ENCODE measurements at regions not wholly inside any gene's neighbourhood (a gene's known extent, or its start where the extent isn't known, plus 50 kb on each side); places are given as distances from the start of the nearest gene placed in this dataset.

DNA sequence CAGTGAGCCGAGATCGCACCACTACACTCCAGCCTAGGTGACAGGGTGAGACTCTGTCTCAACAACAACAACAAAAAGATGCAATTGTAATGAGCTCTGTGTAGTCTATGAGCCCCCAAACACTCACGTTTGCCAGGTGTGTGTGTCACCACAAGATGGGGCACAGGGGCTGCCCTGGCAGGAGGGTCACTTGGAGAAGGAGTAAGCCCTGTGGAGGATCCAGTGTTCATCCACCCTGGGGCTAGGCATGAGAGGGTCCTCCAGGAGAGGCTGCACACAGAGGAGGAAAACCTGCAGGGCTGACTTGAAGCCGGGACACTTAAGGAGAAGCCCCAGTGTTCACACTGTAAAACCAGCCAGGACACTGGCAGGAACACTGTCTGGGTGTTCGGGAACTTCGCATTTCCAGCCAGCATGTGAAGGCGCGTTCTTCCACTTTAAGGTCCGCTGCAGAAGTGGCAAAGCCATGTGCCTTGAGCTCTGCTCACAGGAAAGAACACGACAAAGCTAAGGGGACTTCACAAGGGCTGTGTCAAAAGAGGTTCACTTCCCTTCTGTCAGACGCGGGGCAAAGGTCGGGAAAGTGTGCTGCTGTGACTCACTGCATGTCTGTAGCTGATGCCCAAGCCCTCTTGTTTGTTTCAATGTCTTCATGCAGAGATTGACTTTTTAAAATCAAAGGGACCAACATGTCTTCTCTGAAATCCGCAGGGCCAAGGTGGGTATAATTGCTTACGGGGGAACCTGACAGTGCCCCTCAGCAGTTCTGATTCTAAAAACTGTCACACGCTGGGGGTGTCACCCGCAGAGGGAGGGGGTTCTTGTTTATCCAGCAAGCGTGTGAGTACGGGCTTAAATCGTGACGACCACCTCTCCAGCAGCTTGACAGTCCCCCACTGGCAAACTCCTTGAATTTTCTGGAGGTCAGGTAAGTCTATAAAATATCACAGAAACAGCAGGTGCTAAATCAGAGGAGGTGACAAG lies 102.8 kb downstream of the RIPK4 start:
- TF ChIP-seq, protein P1, sequence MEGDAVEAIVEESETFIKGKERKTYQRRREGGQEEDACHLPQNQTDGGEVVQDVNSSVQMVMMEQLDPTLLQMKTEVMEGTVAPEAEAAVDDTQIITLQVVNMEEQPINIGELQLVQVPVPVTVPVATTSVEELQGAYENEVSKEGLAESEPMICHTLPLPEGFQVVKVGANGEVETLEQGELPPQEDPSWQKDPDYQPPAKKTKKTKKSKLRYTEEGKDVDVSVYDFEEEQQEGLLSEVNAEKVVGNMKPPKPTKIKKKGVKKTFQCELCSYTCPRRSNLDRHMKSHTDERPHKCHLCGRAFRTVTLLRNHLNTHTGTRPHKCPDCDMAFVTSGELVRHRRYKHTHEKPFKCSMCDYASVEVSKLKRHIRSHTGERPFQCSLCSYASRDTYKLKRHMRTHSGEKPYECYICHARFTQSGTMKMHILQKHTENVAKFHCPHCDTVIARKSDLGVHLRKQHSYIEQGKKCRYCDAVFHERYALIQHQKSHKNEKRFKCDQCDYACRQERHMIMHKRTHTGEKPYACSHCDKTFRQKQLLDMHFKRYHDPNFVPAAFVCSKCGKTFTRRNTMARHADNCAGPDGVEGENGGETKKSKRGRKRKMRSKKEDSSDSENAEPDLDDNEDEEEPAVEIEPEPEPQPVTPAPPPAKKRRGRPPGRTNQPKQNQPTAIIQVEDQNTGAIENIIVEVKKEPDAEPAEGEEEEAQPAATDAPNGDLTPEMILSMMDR (IDR thresholded peaks at IDR 0.05): peak; percentile 25
- Mint-ChIP-seq H3K4me1 (ENCODE audit: low read depth) (peaks cover 47% of the 10 kb centered on the region), H3K36me3 (ENCODE audit: low read depth) (no peaks in the 10 kb centered on the region), H3K9me3 (ENCODE audit: low read depth) (no peaks in the 10 kb centered on the region), H3K4me3 (ENCODE audit: unreplicated experiment) (peak overlapping the region; percentile 31), H3K27ac (ENCODE audit: unreplicated experiment) (peak overlapping the region; percentile 92), H3K27me3 (ENCODE audit: low read depth) (no peaks in the 10 kb centered on the region)
- DNase-seq (ENCODE audit: low spot score): peak; percentile 72

DNA sequence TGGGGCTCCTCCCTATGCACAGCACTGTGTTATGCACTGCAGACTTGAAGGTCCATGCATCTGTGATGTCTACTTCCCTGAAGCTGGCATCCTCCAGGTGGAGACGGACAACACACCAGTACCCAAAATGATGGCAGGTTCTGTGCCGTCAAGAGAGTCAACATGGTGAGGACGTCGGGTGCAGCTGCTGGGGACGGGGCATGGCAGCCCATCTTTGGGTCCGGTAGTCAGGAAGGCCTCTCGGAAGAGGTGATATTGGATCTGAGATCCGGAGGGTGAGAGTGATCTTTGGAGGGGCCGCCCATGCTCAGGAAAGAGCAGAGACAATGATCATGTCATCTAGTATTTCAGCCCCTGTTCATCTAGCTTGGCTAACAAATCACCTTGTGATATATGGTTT lies 104.1 kb downstream of the RIPK4 start:
- Mint-ChIP-seq H3K4me3 (ENCODE audit: unreplicated experiment) (no peak overlapping the region), H3K27me3 (ENCODE audit: low read depth) (no peaks in the 10 kb centered on the region), H3K4me1 (ENCODE audit: low read depth) (peaks cover 49% of the 10 kb centered on the region), H3K9me3 (ENCODE audit: low read depth) (no peaks in the 10 kb centered on the region), H3K27ac (ENCODE audit: unreplicated experiment) (no peak overlapping the region), H3K36me3 (ENCODE audit: low read depth) (no peaks in the 10 kb centered on the region)
- DNase-seq (ENCODE audit: low spot score): peak; percentile 32
- TF ChIP-seq, protein P1 (IDR thresholded peaks at IDR 0.05): no peak

DNA sequence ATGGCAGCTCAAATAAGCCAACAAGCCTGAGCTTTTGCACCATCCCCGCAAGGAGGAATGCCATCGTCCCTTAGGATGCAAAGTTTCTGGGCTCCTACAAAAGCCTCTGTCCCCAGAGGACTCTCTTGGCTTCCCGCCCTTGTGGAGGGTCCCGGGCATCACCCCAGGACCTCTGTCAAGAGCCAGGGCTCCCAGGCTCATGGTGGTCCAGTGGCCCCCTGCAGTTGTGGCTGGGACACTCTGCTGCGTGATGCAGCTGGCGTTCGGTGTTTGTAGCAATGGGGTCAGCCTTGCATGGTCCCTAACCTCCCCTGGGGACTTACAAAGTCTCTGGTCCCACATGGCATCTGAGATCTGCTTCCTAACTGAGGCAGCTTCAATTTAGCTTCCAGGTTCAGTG lies 104.7 kb downstream of the RIPK4 start:
- Mint-ChIP-seq H3K9me3 (ENCODE audit: low read depth) (no peaks in the 10 kb centered on the region), H3K27ac (ENCODE audit: unreplicated experiment) (no peak overlapping the region)

DNA sequence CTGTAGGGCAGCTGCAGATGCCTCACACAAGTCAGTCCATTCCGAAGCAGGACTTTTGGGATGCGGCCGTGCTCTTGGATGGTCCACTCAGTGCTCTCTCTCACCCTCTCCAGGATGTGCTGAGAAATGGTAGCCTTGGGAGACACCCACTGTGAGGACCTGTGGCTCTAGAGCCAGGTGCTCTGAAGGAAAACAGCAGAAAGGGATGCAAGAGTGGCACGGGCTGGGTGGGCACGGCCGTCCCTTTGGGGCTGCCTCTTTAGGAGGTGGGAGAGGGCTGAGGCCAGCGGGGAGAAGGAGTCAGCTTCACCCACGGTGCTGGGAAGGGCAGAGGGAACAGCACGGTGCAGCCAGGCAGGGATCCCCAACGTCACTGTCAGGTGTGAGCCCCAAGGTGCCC lies 106.1 kb downstream of the RIPK4 start:
- H3K27ac Mint-ChIP-seq (ENCODE audit: unreplicated experiment): no peak overlapping the region
- no peaks in the 10 kb centered on the region for H3K9me3 Mint-ChIP-seq (ENCODE audit: low read depth)
- peaks cover 34% of the 10 kb centered on the region for H3K4me1 Mint-ChIP-seq (ENCODE audit: low read depth)
- DNase-seq (ENCODE audit: low spot score): peak; percentile 52
- TF ChIP-seq, protein P1 (IDR thresholded peaks at IDR 0.05): no peak
- H3K4me3 Mint-ChIP-seq (ENCODE audit: unreplicated experiment): no peak overlapping the region
- H3K36me3 Mint-ChIP-seq (ENCODE audit: low read depth): no peaks in the 10 kb centered on the region
- no peaks in the 10 kb centered on the region for H3K27me3 Mint-ChIP-seq (ENCODE audit: low read depth)

More for the DNA sequence above, 104.7 kb downstream of the RIPK4 start:
- Mint-ChIP-seq H3K36me3 (ENCODE audit: low read depth) (no peaks in the 10 kb centered on the region), H3K4me3 (ENCODE audit: unreplicated experiment) (no peak overlapping the region), H3K4me1 (ENCODE audit: low read depth) (peaks cover 43% of the 10 kb centered on the region), H3K27me3 (ENCODE audit: low read depth) (no peaks in the 10 kb centered on the region)
- TF ChIP-seq, protein P1 (IDR thresholded peaks at IDR 0.05): no peak
- peak; percentile 50 for DNase-seq (ENCODE audit: low spot score)

DNA sequence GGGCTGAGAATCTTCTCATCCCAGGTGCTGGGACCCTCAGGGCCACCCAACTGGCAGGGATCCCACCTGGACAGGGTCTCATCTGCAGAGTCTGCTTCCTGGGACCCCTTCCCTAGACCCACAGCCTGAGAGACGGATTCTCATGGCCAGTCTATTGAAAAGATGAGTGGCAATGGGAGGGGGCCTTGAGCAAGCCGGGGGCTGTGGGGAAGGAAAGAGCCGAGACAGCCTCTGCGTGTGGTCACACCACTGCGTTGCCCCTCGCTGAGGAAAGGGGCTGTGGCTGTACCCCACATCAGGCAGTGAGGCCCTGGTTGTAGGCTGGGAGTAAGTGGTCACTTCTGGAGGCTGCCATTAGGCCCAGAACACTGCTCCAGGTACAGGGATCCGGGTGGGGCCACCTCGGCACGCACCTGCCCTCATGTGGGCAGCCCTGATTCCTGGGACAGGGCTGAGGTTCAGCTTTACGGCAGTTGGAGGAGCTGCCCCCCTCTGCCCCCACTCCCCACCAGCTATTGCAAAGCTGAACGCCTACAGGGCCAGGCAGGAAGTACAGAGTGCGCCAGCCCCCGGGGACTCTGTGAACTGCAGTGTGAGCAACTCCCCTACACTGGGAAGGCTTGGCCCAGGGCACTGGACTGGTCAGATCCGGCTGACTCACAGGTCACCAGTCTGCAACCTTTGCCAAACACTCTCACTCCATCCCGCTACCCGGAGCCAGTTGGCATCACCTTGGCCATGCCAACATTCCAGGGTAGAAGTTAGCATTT lies 106.9 kb downstream of the RIPK4 start:
- no peaks in the 10 kb centered on the region for H3K36me3 Mint-ChIP-seq (ENCODE audit: low read depth)
- H3K4me3 Mint-ChIP-seq (ENCODE audit: unreplicated experiment): no peak overlapping the region
- peaks cover 32% of the 10 kb centered on the region for H3K4me1 Mint-ChIP-seq (ENCODE audit: low read depth)
- H3K27ac Mint-ChIP-seq (ENCODE audit: unreplicated experiment): peak overlapping the region; percentile 54
- DNase-seq (ENCODE audit: low spot score): peak; percentile 76
- H3K9me3 Mint-ChIP-seq (ENCODE audit: low read depth): no peaks in the 10 kb centered on the region
- H3K27me3 Mint-ChIP-seq (ENCODE audit: low read depth): no peaks in the 10 kb centered on the region
- TF ChIP-seq, protein P1 (IDR thresholded peaks at IDR 0.05): peak; percentile 51
